GM03348 (cell line): ENCODE measurements at regions not wholly inside any gene's neighbourhood (a gene's known extent, or its start where the extent isn't known, plus 50 kb on each side); places are given as distances from the start of the nearest gene placed in this dataset.
"Not testable (repeated sequence)": the region's sequence is repeated elsewhere in the genome, so short reads cannot be mapped to it uniquely, and the experiment has no call there.

Experiments used
- DNase-seq: peaks from one replicate; pipeline ENCODE4 v3.0.0; 2012; ENCODE audit warnings: low spot score

DNA sequence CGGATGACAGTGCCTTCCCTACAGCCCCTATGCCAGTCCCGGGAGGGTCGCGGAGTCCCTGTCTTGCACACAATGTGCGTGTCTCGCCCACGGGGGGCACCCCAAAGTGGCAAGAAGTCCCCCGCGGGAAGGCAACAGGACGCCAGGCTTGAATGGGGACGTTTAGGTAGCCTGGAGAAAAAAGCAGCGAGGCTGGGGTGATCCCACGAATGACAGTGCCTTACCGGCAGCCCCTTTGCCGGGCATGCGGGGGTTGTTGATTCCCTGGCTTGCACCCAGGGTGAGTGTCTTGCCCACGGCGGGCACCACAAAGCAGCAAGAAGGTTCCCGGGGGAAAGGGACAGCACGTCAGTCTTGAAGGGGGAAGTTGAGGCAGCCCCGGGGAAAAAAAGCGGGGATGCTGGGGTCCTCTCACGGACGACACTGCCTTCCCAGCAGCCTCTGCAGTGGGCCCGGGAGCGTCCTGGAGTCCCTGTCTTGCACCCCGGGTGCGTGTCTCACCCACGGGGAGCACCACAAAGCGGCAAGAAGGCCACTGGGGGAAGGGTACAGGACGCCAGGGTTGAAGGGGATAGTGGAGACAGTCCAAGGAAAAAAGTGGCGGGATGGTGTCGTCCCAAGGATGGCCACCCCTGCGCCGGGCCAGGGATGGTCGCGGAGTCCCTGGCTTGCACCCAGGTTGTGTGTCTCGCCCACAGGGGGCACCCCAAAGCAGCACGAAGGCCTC, 156.8 kb upstream of the ALG10B start:
- no peak for DNase-seq

DNA sequence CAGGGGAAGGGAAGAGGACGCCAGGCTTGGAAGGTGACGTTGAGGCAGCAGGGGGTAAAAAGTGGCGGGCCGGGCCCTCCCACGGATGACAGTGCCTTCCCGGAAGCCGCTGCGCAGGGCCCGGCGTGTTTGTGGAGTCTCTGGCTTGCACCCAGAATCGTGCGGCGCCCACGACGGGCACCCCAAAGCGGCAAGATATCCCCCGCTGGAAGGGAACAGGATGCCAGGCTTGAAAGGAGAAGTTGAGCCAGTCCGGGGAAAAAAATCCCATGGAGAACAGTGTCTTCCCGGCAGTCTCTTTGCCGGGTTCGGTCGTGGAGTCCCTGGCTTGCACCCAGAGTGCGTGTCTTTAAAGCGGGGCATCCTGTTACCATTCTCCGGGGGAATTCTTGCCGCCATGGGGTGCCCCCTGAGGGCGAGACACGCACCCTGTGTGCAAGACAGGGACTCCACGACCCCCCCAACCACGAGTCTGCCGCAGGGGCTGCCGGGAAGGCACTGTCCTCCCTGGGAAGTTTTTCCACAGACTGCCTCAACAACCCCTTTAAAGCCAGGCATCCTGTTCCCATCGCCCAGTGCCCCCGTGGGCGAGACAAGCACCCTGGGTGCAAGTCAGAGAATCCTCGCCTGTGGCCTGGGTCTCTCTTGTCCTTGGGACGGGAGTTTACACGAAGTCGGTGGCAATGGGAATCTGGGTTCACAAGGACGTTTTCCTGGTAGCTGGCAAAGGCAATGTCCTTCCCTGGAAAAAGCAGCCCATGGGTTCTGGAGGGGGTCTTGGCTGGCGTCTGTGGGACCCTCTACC, 156.1 kb upstream of the ALG10B start:
- no peak for DNase-seq

DNA sequence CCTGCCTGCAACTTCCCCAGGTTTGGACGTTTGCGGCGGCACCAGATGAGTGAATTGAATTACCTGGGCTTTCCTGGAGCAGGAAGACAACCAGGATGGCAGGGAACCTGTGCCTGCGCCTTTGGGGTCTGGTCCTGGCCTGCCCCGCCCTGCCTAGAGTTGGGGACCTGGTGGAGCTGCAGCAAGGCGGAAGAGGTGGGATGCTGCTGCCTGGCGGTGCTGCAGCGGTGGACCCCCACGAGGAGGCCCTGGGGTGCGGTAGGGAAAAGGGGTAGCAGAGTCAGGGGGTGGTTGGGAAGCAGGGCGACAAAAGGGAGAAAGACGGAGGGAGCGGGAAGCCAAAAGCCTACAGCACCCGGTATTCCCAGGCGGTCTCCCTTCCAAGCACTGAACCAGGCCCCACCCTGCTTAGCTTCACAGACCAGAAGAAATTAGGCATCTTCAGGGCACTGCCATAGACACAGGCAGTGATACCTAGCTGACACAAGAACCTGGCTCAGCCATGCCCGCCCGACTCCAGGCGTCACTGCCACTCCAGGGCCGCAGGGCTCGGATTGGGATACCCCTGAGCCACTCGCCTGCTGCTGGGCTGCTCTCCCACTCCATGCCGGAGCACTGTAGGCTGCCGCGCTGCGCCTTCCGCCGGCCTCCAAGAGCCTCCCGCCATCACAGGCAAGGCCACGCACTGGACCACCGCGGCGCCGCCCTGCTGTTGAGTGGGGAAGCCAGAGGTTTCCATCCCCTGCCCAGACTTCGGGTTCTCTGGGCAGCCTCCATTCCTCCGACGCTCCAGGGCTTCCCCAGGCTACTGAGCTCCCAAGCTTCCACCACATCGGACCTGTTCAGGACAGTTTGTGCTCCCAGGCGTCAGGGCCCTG, 155.2 kb upstream of the ALG10B start:
- no peak for DNase-seq

DNA sequence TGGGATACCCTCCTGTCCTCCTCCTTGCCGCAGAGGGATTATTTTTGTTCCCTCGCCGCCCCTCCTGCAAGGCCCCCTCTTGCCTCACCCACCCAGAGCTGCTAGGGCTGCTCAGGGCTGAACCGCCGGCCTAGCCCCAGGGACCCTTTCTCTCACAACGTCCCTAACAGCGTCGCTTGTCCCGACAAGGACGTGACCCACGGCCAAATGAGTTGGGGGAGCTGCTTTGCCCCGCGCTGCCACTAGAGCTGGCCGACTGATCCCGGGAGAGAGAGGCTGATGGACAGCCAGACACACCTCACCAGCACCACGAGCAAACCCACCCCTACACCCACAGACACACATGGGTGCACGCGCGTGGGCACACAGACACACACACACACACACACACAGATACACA, 154.6 kb upstream of the ALG10B start:
- DNase-seq, result no peak

DNA sequence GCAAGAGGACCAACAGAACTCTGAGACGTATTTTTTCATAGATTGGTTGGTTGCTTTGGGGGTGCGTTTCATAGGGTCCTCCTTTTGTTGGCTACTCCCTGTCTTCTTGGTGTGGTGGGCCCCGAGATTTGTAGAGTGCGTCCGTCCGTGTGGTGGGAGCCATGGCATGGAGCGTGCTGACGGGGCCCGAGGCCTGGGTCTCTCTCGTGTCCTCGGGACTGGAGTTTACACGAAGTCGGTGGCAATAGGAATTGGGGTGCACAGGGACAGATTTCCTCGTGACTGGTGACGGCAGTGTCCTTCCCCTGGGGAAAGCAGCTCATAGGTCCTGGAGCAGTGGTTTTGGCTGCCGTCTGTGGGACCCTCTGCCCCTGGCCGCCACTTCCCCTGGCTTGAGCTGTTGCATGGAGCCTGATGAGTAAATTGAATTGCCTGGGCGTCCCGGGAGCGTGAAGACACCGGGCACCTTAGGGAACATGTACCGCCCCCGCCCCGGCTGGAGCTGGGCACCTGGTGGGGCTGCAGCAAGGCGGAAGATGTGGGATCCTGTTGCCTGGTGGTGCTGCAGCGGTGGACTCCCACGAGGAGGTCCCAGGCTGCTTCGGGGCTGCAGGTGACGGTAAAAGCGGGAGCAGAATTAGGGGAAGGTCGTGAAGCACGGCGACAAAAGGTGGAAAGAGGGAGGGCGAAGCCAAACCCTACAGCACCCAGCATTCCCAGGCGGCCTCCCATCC, 153.7 kb upstream of the ALG10B start:
- DNase-seq, result no peak

DNA sequence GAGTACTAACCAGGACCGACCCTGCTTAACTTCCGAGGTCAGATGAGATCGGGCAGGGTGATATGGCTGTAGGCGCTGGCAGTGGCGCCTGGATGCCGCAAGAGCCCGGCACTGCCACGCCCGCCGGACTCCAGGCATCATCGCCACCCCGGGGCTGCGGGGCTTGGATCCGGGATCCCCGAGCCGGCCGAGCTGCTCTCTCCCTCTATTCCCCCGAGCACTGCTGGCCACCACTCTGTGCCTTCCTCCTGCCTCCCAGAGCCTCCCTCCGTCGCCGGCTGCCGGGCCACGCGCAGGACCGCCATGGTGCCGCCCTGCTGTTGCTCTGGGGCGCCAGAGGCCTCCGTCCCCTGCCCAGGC, 153.2 kb upstream of the ALG10B start:
- no peak for DNase-seq

DNA sequence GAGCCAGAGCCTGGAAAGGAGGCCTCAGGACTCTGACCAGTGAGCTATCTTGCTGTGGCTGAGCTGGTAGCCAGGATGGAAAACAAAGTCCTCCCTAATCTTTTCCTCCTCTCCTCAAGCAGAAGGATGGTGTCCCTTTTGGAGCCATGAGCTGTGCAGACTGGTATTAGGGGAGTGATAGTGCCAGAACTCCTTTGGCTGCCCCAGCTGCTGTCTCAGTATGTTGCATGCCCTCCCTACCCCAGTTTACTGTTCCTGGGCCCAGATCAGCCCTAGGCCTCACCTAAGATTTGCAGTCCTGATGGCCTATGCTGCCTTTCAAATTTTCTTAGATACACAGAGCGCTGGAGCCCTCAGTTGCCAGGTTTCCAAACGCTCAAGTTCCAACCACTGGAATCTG, 150.3 kb upstream of the ALG10B start:
- DNase-seq, result no peak

DNA sequence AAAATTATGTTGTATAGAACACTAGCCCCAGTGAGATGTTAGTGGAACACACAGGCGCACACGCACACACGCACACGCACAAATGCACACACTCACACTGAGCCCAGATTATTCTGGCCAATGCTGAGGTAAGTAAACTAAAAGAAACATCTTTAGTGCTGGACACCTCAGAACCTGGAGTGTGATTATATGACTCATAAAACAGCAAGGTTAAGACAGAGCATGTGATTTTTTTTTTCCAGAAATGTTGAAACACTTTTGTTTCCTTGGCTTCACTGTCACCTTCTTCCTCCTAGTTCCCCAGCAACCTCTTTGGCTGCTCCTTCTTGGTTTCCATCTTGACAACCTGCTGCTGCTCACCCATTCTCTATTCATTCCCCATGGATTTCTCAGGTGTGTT, 141.0 kb upstream of the ALG10B start:
- DNase-seq, result no peak

DNA sequence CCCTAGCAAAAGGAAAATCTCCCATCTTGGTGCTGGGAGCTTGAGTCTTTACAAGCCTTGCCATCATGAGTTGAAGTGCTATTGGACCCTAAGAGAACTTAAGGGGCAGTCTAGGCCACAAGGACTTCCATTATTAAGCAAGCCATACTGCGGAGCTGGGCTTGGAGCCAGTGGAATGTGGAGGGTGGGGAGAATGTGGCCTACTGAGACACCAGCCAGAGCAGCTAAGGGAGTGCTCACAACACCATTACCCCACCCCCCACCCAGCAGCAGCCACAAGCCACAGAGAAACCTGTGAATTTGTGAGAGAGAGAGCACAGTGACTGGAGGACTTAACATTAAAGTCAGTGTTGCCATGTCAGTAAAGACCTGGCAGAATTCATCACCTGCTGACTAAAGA, 133.0 kb upstream of the ALG10B start:
- not testable (repeated sequence) for DNase-seq

DNA sequence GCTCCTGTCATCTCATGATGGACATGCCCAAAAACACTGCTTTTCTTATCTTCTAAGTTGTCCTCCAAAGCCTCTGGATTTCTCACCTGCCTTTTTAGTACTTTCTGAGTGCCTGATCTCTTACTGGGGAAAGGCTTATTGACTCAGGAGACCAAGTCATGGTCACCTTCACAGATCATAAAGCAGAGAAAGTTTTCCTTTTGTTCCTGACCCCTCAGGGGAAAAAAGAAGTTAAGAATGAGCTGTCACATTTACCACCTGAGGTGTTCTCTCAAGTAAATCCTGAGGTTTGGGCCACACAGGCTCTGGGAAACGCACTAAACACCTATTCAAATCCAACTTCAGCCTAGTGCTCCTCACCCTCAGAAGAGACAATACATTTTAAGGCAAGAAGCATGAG, 119.3 kb upstream of the ALG10B start:
- DNase-seq, result not testable (repeated sequence)

DNA sequence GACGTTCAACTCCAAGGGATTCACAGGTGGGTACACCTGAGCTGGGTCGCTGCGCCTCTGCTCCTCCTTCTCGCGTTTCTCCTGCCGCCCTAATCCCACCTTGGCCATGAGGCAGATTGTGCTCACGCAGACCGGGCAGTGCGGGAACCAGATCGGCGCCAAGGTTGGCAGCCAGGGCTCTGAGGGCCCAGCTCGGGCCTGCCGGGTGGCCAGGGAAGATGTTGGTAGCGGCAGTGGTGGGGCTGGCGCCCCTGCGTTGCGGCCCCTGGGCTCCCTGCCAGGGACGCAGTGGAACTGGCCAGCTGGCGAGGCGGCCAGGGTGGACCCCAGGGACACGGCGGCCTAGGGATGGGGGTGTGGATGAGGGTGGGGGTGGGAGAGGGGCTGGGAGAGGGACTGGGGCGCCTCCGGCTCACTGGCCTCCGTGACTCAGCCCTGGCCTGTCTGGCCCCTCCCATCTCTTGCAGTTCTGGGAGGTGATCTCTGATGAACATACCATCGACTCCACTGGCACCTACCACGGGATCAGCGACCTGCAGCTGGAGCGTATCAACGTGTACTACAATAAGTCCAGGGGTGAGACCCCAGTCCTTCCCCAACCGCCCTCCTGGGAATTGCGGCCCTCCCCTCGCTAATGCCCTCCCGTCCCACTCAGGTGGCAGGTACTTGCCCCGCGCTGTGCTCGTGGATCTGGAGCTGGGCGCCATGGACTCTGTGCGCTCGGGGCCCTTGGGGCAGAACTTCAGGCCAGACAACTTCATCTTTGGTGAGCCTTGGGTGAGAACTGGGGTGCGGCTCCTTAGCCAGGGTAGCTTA, 114.9 kb upstream of the ALG10B start:
- no peak for DNase-seq

DNA sequence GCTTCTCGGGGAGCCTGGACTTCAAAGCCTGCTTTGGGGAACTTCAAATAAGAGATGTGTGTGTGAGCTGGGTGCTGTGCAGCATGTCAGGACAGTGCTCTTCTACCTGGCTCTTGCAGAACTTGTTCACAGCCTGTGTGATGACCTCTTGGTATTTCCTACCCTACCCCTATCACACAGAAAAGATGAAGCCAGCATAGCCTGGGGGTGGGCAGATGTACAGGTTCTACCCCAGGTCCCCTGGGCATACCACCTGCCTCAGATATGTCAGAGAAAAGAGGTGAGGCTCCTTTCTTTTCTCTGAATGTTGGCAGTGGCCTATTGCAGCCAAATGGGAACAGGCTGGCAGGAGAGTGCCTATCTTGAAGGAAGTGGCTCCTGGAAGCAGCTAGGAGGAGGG, 111.7 kb upstream of the ALG10B start:
- no peak for DNase-seq

DNA sequence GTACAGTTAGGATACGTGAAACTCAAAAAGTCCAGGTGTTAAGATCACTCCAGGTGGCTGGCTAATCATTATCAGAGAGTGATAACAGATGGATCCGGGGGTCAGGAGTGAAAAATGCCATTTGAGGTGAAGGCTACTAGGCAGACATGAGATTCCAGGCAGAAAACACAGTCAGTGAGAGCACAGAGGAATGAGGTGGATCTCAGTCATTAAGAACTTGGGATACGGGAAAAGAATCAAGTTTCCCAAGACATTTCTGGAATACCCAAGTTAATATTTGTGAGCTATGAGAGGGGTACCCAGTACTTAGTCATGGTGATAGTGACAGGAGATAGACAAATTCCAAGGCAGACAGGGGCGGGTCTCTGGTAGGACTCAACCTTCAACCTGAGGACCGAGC, 94.6 kb upstream of the ALG10B start:
- DNase-seq, result no peak

DNA sequence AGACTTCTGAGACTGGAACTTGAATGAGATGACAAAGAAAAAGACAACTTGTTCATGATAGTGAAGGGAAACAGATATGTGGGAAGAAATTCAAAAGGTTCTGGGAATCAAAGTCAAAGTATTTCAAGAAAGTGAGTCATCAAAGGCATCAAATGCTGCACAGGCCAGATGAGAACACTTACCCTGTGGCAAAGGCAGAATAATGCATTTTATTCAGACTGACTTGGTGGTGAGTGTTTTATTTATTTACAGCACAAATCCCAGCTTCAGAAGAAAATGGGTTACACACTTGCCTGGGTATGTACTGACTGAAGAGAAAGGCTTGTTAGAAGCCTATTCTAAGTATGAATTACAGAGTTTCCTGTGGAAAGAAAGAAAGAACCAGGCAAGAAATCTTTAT, 78.2 kb upstream of the ALG10B start:
- not testable (repeated sequence) for DNase-seq

DNA sequence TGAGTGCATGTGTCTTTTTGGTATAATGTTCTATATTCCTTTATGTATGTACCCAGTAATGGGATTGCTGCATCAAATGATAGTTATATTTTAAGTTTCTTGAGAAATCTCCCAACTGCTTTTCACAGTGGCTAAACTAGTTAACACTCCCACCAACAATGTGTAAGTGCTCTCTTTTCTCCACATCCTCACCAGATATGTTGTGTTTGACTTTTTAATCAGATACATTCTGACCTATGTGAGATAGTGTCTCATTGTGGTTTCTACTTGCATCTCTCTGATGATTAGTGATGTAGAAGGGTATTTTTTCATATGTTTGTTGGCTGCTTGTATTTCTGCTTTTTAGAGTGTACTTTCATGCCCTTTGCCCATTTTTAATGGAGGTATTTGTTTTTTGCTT, 62.8 kb upstream of the ALG10B start:
- DNase-seq, result no peak

DNA sequence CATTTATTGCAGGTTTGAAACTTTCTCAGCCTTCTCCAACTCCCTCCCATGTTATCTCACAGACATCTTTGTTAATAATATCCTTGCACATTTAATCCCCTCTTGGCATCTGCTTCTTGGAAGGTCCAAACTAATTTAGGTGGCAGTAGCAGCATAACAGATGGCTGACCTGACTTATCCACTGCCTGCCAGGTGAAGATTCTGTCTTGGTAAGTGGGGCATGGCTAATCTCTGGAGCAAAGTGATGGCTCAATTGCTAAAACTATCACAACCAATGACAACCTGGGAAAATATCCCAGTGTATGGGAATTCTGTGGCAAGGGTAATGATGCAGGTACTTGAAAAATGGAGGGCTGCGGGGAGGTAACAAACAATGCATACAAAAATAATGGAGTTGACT, 58.2 kb upstream of the ALG10B start:
- DNase-seq, result no peak
